Keratinocyte (primary cell): ENCODE measurements at regions not wholly inside any gene's neighbourhood (a gene's known extent, or its start where the extent isn't known, plus 50 kb on each side); places are given as distances from the start of the nearest gene placed in this dataset.

Source experiments
- DNase-seq: peaks from one replicate; pipeline ENCODE4 v3.0.0-alpha.2; 2011; ENCODE audit warnings: low read depth, missing footprints, low spot score
- FAIRE-seq: peaks from 2 replicates; lab custom pipeline; 2011; peaks lifted over from hg19 to GRCh38; lab: Jason Lieb, UNC
- H2AFZ ChIP-seq: 2 replicates; pipeline ENCODE4 v1.6.0; 2012; ENCODE audit warnings: low read length, control low read depth, inconsistent platforms; ENCODE audit not compliant: control insufficient read depth
- H3K27ac ChIP-seq: 2 replicates; pipeline ENCODE4 v1.5.1; 2011; ENCODE audit warnings: low read length; ENCODE audit not compliant: control insufficient read depth, insufficient read depth
- H3K27me3 ChIP-seq: 3 replicates; pipeline ENCODE4 v1.6.0; 2011; ENCODE audit warnings: low read length; ENCODE audit not compliant: control insufficient read depth, insufficient read depth; ENCODE audit errors: extremely low read depth
- H3K36me3 ChIP-seq, 2 experiments: 2 replicates in 1 of 2; 3 replicates in 1 of 2; pipeline ENCODE4 v1.5.1; 2011; ENCODE audit warnings: low read length in 2 of 2, mild to moderate bottlenecking in 1 of 2; ENCODE audit not compliant: control insufficient read depth in 2 of 2, insufficient read depth in 2 of 2; ENCODE audit errors: extremely low read depth in 1 of 2
- H3K4me1 ChIP-seq: 3 replicates; pipeline ENCODE4 v1.5.1; 2011; ENCODE audit warnings: low read length; ENCODE audit not compliant: control insufficient read depth, insufficient read depth; ENCODE audit errors: extremely low read depth
- H3K4me2 ChIP-seq: 3 replicates; pipeline ENCODE4 v1.6.0; 2011; ENCODE audit warnings: low read depth, low read length; ENCODE audit not compliant: control insufficient read depth, insufficient read depth; ENCODE audit errors: extremely low read depth
- H3K4me3 ChIP-seq, 3 experiments: fragments of 200-600 bp in 1 of 3; sonication (generic) in 1 of 3; 2 replicates in 2 of 3; 3 replicates in 1 of 3; pipeline ENCODE4 v1.5.1; 2011 to 2016; ENCODE audit warnings: low read length in 3 of 3, mild to moderate bottlenecking in 3 of 3, control low read depth in 2 of 3, inconsistent platforms in 1 of 3, low read depth in 1 of 3, mixed read lengths in 1 of 3, mixed run types in 1 of 3, moderate library complexity in 1 of 3; ENCODE audit not compliant: control insufficient read depth in 2 of 3, insufficient read depth in 2 of 3; ENCODE audit errors: extremely low read depth in 1 of 3
- H3K79me2 ChIP-seq: 2 replicates; pipeline ENCODE4 v1.6.0; 2012; ENCODE audit warnings: low read length; ENCODE audit not compliant: control insufficient read depth, insufficient read depth
- H3K9ac ChIP-seq: 3 replicates; pipeline ENCODE4 v1.6.0; 2011; ENCODE audit warnings: low read length; ENCODE audit not compliant: control insufficient read depth, insufficient read depth; ENCODE audit errors: extremely low read depth
- H3K9me1 ChIP-seq: 3 replicates; pipeline ENCODE4 v1.6.0; 2011; ENCODE audit warnings: low read length; ENCODE audit not compliant: control insufficient read depth, insufficient read depth; ENCODE audit errors: extremely low read depth
- H3K9me3 ChIP-seq: 2 replicates; pipeline ENCODE4 v1.5.1; 2012; ENCODE audit warnings: low read depth, low read length; ENCODE audit not compliant: control insufficient read depth
- H4K20me1 ChIP-seq: 3 replicates; pipeline ENCODE4 v1.6.0; 2011; ENCODE audit warnings: low read length; ENCODE audit not compliant: control insufficient read depth, insufficient read depth; ENCODE audit errors: extremely low read depth
- CTCF ChIP-seq, 3 experiments: IDR thresholded peaks in 1 of 3; conservative IDR thresholded peaks in 1 of 3; optimal IDR thresholded peaks in 1 of 3; 2 replicates in 2 of 3; 3 replicates in 1 of 3; pipeline versions ENCODE3 to v1.5.1; 2011; ENCODE audit warnings: low read length in 3 of 3, mild to moderate bottlenecking in 3 of 3, moderate library complexity in 2 of 3, control low read depth in 1 of 3, inconsistent platforms in 1 of 3; ENCODE audit not compliant: insufficient read depth in 2 of 3; ENCODE audit errors: extremely low read depth in 1 of 3
- EZH2 ChIP-seq: IDR thresholded peaks from one replicate; pipeline ENCODE4 v1.6.1; 2012; ENCODE audit warnings: inconsistent platforms, mild to moderate bottlenecking, low read length, moderate library complexity
- dilution Hi-C: fragments of 300-500 bp; cut with MboI; formaldehyde crosslinking; loops from one replicate; pipeline ENCODE4 v1.7.0; 2020; ENCODE audit warnings: low sequenced_read_pairs; ENCODE audit not compliant: extremely low pct_ligation_motif_present

GRCh38 chr12:75571656-75572205 lies 60.3 kb upstream of the KRR1 start:
- no peak overlapping the region for H3K27ac ChIP-seq
- H3K4me2 ChIP-seq: no peak overlapping the region
- dilution Hi-C loops: no loop called here

GRCh38 chr12:75571204-75571603 lies 59.8 kb upstream of the KRR1 start:
- no peaks in the 10 kb centered on the region for H3K79me2 ChIP-seq
- H2AFZ ChIP-seq: no peak overlapping the region
- no peak overlapping the region for H3K27ac ChIP-seq
- FAIRE-seq: no peak
- no peak overlapping the region for H3K9ac ChIP-seq
- no peaks in the 10 kb centered on the region for H3K27me3 ChIP-seq
- H3K9me3 ChIP-seq: no peaks in the 10 kb centered on the region
- H4K20me1 ChIP-seq: no peaks in the 10 kb centered on the region
- no peak for DNase-seq
- TF ChIP-seq CTCF (optimal IDR thresholded peaks at IDR 0.05 in 1 of 3, IDR thresholded peaks at IDR 0.05 in 1 of 3, conservative IDR thresholded peaks at IDR 0.05 in 1 of 3; ENCODE audit: extremely low read depth in 1 of 3, insufficient read depth in 2 of 3, low read length in 3 of 3) (no peak), EZH2 (no peak)
- dilution Hi-C loops: no loop called here
- H3K4me3 ChIP-seq: no peak overlapping the region
- peaks cover 0 to 2% of the 10 kb centered on the region in 2 experiments for H3K36me3 ChIP-seq
- no peaks in the 10 kb centered on the region for H3K9me1 ChIP-seq
- H3K4me1 ChIP-seq: peaks cover 6% of the 10 kb centered on the region
- no peak overlapping the region for H3K4me2 ChIP-seq

More at GRCh38 chr12:75571656-75572205, 60.3 kb upstream of the KRR1 start:
- TF ChIP-seq CTCF (optimal IDR thresholded peaks at IDR 0.05 in 1 of 3, IDR thresholded peaks at IDR 0.05 in 1 of 3, conservative IDR thresholded peaks at IDR 0.05 in 1 of 3; ENCODE audit: extremely low read depth in 1 of 3, insufficient read depth in 2 of 3, low read length in 3 of 3) (no peak), EZH2 (no peak)
- peaks cover 6% of the 10 kb centered on the region for H3K4me1 ChIP-seq
- no peaks in the 10 kb centered on the region for H3K9me1 ChIP-seq
- FAIRE-seq: no peak
- H3K36me3 ChIP-seq: peaks cover 0 to 2% of the 10 kb centered on the region in 2 experiments
- no peak overlapping the region for H3K4me3 ChIP-seq
- no peaks in the 10 kb centered on the region for H3K79me2 ChIP-seq
- H2AFZ ChIP-seq: no peak overlapping the region
- no peak for DNase-seq
- no peaks in the 10 kb centered on the region for H3K27me3 ChIP-seq
- H3K9me3 ChIP-seq: no peaks in the 10 kb centered on the region
- no peaks in the 10 kb centered on the region for H4K20me1 ChIP-seq
- H3K9ac ChIP-seq: no peak overlapping the region
